ENCODE measurements at regions not wholly inside any gene's neighbourhood (a gene's known extent, or its start where the extent isn't known, plus 50 kb on each side); places are given as distances from the start of the nearest gene placed in this dataset.
"Not testable (repeated sequence)": the region's sequence is repeated elsewhere in the genome, so short reads cannot be mapped to it uniquely, and the experiment has no call there.

DNA sequence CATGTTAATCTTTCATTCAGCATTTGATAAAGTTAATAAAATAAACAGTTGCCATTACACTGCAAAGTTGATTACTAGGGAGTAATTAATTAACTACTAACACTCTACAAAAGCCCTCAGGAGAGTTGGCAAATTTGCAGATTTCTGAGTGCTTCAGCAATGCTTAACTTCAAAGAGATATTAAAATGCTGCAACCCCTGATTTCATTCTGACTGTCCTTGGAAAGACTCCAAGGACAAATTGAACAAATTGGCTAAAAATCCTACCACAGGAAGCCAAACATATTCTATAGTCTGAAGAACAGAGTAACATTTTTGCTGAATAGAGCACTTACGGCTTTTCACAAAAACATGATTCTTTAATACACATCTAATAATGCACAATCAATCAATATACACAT is 1543.0 kb downstream of the SLITRK5 start:
- WGBS, 2 donors (ENCODE audit: low coverage in 1 of 2) = 85 to 88% methylated on average over 1 of the region's 1 CpG
- Histone ChIP-seq H3K4me1 (no peaks in the 10 kb centered on the region), H3K4me3 (no peak overlapping the region), H3K27me3 (no peaks in the 10 kb centered on the region), H3K36me3 (no peaks in the 10 kb centered on the region), H3K9me3 (no peaks in the 10 kb centered on the region), H3K27ac (no peak overlapping the region)
- DNase-seq = no peak
- in situ Hi-C loops (cut with MboI; ENCODE audit: low pct_ligation_motif_present in 1 of 4, low pct_unique_long_range_greater_than_20kb in 1 of 4, low sequenced_read_pairs in 3 of 4) (no loop called here), intact Hi-C loops (cut with DNase I; ENCODE audit: low total_unique reads) (no loop called here)
- TF ChIP-seq POLR2A (IDR thresholded peaks at IDR 0.05) = no peak
- TF ChIP-seq, protein P1, sequence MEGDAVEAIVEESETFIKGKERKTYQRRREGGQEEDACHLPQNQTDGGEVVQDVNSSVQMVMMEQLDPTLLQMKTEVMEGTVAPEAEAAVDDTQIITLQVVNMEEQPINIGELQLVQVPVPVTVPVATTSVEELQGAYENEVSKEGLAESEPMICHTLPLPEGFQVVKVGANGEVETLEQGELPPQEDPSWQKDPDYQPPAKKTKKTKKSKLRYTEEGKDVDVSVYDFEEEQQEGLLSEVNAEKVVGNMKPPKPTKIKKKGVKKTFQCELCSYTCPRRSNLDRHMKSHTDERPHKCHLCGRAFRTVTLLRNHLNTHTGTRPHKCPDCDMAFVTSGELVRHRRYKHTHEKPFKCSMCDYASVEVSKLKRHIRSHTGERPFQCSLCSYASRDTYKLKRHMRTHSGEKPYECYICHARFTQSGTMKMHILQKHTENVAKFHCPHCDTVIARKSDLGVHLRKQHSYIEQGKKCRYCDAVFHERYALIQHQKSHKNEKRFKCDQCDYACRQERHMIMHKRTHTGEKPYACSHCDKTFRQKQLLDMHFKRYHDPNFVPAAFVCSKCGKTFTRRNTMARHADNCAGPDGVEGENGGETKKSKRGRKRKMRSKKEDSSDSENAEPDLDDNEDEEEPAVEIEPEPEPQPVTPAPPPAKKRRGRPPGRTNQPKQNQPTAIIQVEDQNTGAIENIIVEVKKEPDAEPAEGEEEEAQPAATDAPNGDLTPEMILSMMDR (IDR thresholded peaks at IDR 0.05) = no peak
- no peak for TF ChIP-seq POLR2AphosphoS5 (IDR thresholded peaks at IDR 0.05)
- TF ChIP-seq EP300 (IDR thresholded peaks at IDR 0.05; ENCODE audit: low read depth) = no peak

DNA sequence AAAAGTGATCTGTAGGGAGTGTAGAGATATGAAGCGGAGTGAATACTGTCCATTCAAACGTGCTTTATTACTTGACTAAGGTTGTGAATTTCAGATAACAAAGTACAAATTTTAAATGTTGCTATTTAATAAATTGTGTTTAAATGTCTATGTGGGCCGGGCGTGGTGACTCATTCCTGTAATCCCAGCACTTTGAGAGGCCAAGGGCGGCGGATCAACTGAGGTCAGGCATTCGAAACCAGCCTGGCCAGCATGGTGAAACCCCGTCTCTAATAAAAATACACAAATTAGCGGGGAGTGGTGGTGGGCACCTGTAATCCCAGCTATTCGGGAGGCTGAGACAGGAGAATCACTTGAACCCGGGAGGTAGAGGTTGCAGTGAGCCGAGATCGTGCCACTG is 1544.1 kb downstream of the SLITRK5 start:
- H3K4me3 ChIP-seq; in situ Hi-C loops (cut with MboI; ENCODE audit: low pct_ligation_motif_present in 1 of 4, low pct_unique_long_range_greater_than_20kb in 1 of 4, low sequenced_read_pairs in 3 of 4); H3K36me3 ChIP-seq; H3K9me3 ChIP-seq; H3K27me3 ChIP-seq; H3K4me1 ChIP-seq; H3K27ac ChIP-seq; DNase-seq; intact Hi-C loops (cut with DNase I; ENCODE audit: low total_unique reads): not testable (repeated sequence)
- WGBS, 2 donors (ENCODE audit: low coverage in 1 of 2) = 84 to 89% methylated on average over 12 to 13 of the region's 13 CpGs

DNA sequence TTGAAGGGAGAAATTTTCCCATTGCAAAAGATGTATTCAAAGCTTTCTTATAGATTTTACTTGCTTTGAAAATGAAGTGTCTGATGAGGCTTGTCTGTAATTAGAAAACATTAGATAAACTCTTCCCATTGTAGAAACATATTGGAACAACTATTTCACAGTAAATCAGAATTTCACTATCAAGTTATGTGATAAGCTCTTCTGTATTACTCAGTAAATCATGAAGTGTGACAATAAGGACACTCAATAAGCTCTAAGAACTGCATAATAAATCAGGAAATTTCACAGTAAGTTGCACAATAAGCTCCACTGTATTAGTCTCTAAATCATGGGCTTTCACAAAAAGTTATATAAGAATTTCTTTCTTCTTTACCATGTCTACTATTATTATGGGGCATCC is 1546.6 kb downstream of the SLITRK5 start:
- DNase-seq = no peak
- in situ Hi-C loops (cut with MboI; ENCODE audit: low pct_ligation_motif_present in 1 of 4, low pct_unique_long_range_greater_than_20kb in 1 of 4, low sequenced_read_pairs in 3 of 4) = no loop called here
- TF ChIP-seq POLR2A (IDR thresholded peaks at IDR 0.05) (no peak), EP300 (IDR thresholded peaks at IDR 0.05; ENCODE audit: low read depth) (no peak), POLR2AphosphoS5 (IDR thresholded peaks at IDR 0.05) (no peak)
- TF ChIP-seq, protein P1 (IDR thresholded peaks at IDR 0.05) = no peak
- H3K27ac ChIP-seq = no peak overlapping the region
- H3K4me3 ChIP-seq = no peak overlapping the region
- H3K4me1 ChIP-seq = no peaks in the 10 kb centered on the region
- no peaks in the 10 kb centered on the region for H3K27me3 ChIP-seq
- peaks cover 8 to 10% of the 10 kb centered on the region in 2 donors for H3K9me3 ChIP-seq
- no peaks in the 10 kb centered on the region for H3K36me3 ChIP-seq
- intact Hi-C loops (cut with DNase I; ENCODE audit: low total_unique reads) = no loop called here

DNA sequence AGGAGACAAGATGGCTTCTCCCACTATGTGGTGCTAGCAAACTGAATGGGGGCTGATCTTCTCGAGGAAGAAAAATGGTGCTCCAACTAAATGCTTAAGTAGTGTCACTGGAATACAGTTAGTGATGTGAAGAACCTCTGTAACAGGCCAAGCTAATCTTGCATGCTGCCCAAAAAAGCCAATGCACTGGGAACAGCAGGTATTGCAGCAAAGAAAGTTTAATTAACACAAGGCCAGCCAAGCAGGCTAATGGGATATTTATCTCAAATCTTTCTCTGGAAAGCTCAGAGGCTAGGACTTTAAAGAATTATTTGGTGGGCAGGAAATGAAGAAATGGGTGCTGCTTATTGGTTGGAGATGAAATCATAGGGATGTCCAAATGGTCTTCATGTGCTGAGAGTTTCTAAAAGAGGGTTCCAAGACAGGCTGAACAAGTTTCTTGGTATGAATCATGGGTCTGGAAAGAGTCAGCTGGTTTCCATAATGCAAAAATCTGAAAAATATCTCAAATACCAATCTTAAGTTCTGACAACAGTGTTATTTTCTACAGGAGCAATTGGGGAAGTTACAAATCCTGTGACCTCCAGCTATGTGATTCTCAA is 1550.5 kb downstream of the SLITRK5 start:
- intact Hi-C loops (cut with DNase I; ENCODE audit: low total_unique reads) (no loop called here), in situ Hi-C loops (cut with MboI; ENCODE audit: low pct_ligation_motif_present in 1 of 4, low pct_unique_long_range_greater_than_20kb in 1 of 4, low sequenced_read_pairs in 3 of 4) (no loop called here)
- Histone ChIP-seq H3K9me3 (peaks cover 8 to 10% of the 10 kb centered on the region in 2 donors), H3K27me3 (no peaks in the 10 kb centered on the region), H3K27ac (no peak overlapping the region), H3K4me1 (no peaks in the 10 kb centered on the region), H3K36me3 (no peaks in the 10 kb centered on the region), H3K4me3 (no peak overlapping the region)
- TF ChIP-seq, protein P1 (IDR thresholded peaks at IDR 0.05) = no peak
- no peak for TF ChIP-seq POLR2A (IDR thresholded peaks at IDR 0.05)
- TF ChIP-seq POLR2AphosphoS5 (IDR thresholded peaks at IDR 0.05) = no peak
- no peak for DNase-seq
- 38 to 69% methylated on average over 1 of the region's 1 CpG for WGBS, 2 donors (ENCODE audit: low coverage in 1 of 2)

DNA sequence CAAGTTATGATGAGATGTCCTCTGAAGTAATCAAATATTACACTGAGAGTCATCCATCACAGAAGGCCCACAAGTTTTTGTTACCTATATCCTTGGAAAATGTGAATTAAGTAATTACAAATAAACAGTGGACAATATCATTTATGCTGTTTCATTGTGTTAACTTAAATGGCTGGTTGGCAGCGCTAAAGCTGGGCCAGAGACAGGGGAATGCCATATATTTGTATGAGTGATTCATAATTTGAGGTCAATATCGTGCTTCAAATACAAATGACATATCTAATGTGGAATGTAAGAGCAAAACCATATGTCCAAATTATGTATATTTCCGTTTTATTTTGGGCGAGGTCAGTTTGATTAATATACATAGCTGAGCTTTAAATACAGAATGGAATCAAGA is 1556.2 kb downstream of the SLITRK5 start:
- Histone ChIP-seq H3K9me3 (no peaks in the 10 kb centered on the region), H3K4me3 (no peak overlapping the region), H3K27me3 (no peaks in the 10 kb centered on the region), H3K36me3 (no peaks in the 10 kb centered on the region), H3K4me1 (no peaks in the 10 kb centered on the region), H3K27ac (no peak overlapping the region)
- DNase-seq = no peak
- in situ Hi-C loops (cut with MboI; ENCODE audit: low pct_ligation_motif_present in 1 of 4, low pct_unique_long_range_greater_than_20kb in 1 of 4, low sequenced_read_pairs in 3 of 4) = no loop called here
- TF ChIP-seq EP300 (IDR thresholded peaks at IDR 0.05; ENCODE audit: low read depth) = no peak
- no peak for TF ChIP-seq POLR2A (IDR thresholded peaks at IDR 0.05)
- no peak for TF ChIP-seq POLR2AphosphoS5 (IDR thresholded peaks at IDR 0.05)
- TF ChIP-seq, protein P1 (IDR thresholded peaks at IDR 0.05) = no peak
- WGBS, 2 donors (ENCODE audit: low coverage in 1 of 2) = 54 to 59% methylated on average over 4 of the region's 4 CpGs
- intact Hi-C loops (cut with DNase I; ENCODE audit: low total_unique reads) = no loop called here
